GM21526 (cell line): ENCODE measurements at regions not wholly inside any gene's neighbourhood (a gene's known extent, or its start where the extent isn't known, plus 50 kb on each side); places are given as distances from the start of the nearest gene placed in this dataset.

Source experiments
- ATAC-seq: cut with Tn5 transposase; IDR thresholded peaks from one replicate; pipeline ENCODE4 v1.9.1; 2021; ENCODE audit warnings: moderate library complexity; ENCODE audit not compliant: unreplicated experiment, low FRiP score

DNA sequence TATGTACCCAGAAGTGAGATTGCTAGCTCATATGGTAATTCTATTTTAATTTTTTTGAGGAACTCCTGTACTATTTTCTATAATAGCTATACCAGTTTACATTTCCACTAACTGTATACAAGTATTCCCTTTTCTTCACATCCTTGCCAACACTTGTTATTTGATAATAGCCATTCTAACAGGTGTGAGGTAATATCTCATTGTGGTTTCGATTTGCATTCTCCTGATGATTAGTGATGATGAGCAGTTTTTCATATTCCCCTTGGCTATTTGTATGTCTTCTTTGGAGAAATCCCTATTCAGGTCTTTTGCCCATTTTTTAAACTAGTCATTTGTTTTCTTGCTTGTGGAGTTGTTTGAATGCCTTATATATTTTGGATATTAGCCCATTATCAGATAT, 121.3 kb downstream of the BBS10 start:
- no peak for ATAC-seq

DNA sequence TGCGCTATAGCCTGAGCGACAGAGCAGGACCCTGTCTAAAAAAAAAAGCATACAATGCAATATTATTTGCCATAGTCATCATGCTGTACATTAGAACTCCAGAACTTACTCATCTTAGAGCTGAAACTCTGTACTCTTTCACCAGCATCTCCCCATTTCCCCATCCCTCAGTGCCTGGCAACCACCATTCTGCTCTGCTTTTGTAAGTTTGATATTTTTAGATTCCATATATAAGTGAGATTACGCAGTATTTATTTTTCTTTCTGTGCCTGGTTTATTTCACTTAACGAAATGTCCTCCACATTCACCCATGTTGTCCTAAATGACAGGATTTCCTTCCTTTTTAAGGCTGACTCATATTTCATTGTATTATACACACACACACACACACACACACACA, 121.8 kb downstream of the BBS10 start:
- no peak for ATAC-seq

DNA sequence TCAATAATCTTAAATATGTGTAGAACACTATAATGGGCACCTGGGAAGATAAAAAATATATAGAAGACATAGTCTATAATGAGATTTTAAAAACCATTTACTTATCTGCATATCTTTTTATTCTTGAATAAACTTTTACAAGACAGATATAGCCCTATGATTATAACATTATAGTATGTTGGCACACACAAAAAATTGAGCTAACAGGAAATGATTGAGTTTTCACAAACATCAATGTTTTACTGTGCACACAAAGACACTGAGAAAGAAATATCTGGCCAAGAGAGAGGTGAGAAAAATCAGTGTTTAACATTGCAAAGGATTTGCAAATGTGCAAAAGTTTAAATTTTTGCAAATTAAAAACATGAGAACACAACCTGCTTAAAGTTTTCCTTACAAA, 124.3 kb downstream of the BBS10 start:
- ATAC-seq, result no peak

- ATAC-seq, result no peak
These were observed 127.2 kb downstream of the BBS10 start for GRCh38 chr12:76220980-76221379.

GRCh38 chr12:76219806-76220205, 128.4 kb downstream of the BBS10 start:
- ATAC-seq, result no peak

GRCh38 chr12:76216585-76217472, 131.4 kb downstream of the BBS10 start:
- no peak for ATAC-seq

DNA sequence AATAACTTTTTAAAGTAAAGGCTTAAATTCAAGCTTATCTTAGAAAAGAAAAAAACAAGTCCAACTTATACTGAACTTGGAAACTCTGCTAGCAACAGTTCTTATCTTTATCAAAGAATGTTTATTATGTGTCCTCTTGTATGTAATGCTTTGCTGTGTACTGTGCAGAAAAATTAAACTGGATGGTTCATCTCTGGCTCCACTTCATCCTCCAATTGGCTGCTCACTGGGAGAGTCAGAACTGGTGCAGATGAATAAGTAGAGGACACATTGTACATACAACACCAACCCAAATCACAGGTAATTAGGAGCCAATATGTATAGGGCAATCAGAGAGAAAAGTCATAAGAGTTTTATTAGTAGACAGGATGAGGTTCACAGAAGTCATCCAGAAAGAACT, 123.6 kb upstream of the NAP1L1 start:
- no peak for ATAC-seq

DNA sequence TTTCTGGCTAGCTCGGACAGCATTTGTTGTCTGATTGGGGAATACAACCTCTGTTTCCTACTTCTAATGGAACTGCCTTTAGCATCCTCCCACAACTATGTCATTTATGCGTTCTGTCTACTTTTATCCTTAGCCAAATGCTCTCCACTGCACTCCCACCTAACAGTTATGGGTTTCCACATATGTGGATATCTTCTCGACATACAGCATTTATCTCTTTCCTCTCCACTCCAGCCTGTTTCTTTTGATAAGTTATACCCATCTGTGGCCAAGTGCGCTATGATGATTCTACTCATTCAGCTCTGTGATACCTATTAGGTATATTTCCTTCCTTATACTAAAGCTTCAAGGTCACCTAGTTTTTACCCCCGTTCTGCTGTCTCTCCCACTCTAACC, 122.2 kb upstream of the NAP1L1 start:
- no peak for ATAC-seq

GRCh38 chr12:76206039-76206676, 121.7 kb upstream of the NAP1L1 start:
- no peak for ATAC-seq

DNA sequence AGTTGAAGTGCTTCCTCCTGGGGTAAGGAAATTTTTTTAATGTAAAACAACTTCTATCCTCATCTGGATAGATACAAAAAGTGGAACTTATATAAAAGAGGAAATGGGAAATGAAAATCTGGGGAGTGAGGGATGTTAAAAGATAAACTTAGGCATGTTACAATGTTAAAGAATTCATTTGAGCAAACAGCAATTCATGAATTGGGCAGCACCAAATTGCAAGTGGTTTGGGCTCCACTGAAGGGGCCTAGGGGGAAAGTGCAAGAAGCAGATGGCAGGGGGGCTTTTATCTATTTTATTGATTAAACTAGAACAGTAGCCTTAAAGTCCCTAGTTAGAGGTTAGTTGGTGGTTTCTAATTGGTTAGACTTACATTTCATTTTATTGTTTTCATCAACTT, 118.1 kb upstream of the NAP1L1 start:
- ATAC-seq, result no peak

DNA sequence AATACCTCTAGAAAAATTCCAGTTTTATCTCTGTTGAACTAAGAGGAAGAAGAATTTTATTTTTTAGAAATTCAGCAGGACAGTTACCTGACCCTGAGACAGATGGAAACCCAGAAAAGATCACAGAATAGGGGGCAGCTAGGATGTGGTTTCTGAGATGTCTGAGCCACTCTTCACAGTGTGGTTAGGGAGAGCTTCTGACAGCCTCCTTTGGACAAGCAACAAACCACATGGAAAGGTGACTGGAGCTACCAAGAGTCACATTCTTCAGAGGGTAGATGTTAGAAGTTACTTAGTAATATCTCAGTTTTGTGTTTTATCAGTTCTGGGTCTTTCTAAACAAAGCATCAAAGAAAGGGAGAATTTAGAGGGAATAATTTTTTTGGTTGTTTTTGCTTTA, 117.3 kb upstream of the NAP1L1 start:
- no peak for ATAC-seq

- no peak for ATAC-seq
These were observed 116.8 kb upstream of the NAP1L1 start for GRCh38 chr12:76201316-76201715.

DNA sequence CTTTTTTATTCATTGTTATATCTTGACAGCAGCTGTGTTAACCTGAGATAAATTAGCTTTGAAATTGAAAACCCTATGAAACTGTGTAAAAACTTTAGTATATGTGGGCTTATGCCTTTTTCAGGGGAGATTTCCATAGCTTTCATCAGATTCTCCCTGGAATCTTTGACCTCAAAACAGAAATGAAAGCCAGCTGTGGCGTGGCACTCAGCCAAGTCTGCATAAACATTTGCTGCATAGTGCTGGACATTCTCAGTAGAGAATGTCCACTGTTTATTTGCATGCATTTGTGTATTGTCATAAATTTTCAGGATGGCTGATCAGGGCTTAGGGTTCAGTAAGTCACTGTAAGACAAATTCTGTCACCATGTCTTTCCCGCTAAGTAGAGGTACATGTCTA, 115.3 kb upstream of the NAP1L1 start:
- no peak for ATAC-seq

DNA sequence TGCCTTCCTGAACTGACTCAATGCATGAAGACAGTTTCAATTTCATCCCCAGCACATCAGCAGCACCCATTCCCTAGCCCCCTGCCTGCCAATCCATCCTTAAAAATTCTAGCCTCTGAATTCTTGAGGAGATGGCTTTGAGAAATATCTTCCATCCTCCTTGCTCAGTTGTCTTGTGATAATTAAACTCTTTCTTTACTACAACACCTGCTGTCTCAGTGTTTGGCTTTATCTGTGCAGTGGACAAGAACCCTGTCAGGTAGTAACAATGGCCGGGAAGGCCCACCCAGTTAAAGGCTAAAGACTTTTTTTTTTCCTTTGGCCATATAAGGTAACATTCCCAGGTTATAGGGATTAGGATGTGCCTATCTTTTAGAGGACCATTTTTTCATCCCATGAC, 114.4 kb upstream of the NAP1L1 start:
- no peak for ATAC-seq

GRCh38 chr12:76197283-76197682, 112.8 kb upstream of the NAP1L1 start:
- no peak for ATAC-seq

DNA sequence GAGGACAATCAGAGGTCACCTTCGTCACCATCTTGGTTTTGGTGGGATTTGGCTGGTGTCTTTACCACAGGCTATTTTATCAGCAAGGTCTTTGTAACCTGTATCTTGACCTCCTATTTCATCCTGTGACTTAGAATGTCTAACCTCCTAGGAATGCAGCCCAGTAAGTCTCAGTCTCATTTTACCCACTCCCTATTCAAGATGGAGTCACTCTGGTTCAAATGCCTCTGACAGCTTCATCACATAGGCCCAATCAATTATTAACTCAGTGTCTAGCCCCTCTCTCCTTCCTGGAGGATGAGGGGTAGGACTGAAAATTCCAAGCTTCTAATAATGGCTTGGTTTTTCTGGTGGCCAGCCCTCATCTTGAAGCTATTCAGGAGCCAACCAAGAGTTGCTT, 111.4 kb upstream of the NAP1L1 start:
- no peak for ATAC-seq

DNA sequence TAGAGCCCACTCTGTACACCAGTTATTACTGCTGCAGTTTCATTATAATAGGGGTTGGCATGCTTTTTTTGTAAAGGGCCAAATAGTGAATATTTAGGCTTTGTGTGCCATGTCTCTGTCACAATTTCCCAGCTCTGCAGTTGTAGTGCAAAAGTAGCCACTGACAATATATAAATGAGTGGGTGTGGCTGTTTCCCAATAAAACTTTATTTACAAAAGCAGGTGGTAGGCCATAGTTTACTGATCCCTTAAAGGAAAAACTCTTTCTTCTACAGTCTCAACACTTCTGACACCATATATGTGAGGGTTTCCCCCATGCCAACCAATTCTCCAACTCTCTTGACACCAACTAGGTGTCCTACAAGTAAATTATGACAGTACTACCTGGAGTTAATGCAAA, 110.2 kb upstream of the NAP1L1 start:
- ATAC-seq, result no peak

DNA sequence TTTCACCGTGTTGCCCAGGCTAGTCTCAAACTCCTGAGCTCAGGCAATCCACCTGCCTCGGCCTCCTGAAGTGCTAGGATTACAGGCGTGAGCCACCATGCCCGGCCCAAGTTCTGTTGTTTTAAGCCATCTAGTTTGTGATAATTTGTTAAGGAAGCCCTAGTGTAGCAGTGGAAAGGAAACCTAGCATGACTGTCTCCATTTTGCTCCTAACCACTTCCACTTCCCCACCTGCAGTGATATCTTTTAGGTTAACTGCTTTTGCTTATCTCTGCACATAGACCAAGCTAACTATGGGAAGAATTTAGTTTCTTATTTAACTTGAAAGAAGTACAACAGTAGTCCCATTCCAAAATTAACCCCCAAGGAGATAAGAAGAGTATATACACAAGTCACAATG, 109.5 kb upstream of the NAP1L1 start:
- ATAC-seq, result no peak

GRCh38 chr12:76192416-76192815, 107.9 kb upstream of the NAP1L1 start:
- no peak for ATAC-seq

DNA sequence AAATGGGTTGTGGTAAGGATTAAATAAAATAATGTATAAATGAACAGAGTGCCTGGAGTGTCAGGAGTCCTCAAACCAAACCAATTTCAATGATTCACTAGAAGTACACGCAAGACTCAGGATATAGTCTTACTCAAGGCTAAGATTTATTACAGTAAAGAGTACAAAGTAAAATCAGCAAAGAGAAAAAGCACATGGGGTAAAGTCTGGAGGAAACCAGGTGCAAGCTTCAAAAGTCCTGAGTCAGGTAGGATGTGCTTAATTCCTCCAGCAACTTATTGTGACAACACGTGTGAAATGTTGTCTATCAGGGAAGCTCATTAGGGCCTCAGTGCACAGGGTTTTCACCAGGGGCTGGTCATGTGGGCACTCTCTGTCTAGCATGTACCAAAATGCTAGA, 105.8 kb upstream of the NAP1L1 start:
- ATAC-seq, result no peak

DNA sequence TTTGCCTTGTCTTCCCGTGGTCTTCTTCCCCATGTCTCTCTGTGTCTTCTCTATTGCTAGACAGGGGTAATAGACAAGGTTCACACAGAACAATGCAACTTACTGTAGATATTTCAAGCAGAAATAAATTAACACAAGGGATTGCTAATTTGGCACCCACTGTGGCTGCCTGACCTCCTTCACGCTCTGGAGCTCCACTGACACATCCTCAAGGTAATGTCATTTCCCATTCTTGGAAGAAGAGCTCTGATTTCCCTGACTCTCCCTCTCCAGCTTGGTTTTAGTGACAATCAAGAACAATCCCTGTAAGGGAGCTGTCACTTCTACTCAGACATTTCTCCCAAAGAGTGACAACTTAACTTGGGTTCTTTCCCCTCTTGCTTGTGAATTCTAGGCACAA, 105.4 kb upstream of the NAP1L1 start:
- no peak for ATAC-seq

DNA sequence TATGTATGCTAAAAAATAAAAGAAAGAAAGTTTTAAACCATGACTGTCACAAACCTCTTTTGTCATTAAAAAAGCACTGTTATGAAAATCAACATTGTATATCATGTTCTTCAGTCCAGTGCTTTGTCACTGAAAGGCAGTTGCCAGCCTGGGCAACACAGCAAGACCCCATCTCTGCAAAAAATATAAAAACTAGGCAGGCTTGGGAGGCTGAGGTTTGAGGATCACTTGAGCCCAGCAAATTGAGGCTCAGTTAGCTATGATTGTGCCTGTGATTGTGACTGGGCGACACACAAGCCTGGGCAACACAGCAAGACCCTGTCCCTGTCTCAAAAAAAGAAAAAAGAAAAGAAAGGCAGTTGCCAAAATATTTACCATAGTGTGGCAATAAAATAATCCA, 102.7 kb upstream of the NAP1L1 start:
- no peak for ATAC-seq
